WTC11 (cell line): ENCODE measurements at regions not wholly inside any gene's neighbourhood (a gene's known extent, or its start where the extent isn't known, plus 50 kb on each side); places are given as distances from the start of the nearest gene placed in this dataset.
"Not testable (repeated sequence)": the region's sequence is repeated elsewhere in the genome, so short reads cannot be mapped to it uniquely, and the experiment has no call there.

Experiments
- ATAC-seq: fragments of 200-7000 bp; cut with Tn5 transposase; 2 replicates; pipeline ENCODE4 v1.10.0; 2021; ENCODE audit warnings: mild to moderate bottlenecking, moderate library complexity
- CTCF ChIA-PET: fragments of 300-600 bp; sonication (Branson Sonifier 250); formaldehyde crosslinking; loops from one replicate; lab custom pipeline; 2021; ENCODE audit warnings: antibody characterized with exemption; lab: Charles Lee
- POLR2A ChIA-PET: fragments of 350-600 bp; sonication (Branson Sonifier 250); formaldehyde crosslinking; loops from one replicate; lab custom pipeline; 2021; ENCODE audit warnings: antibody characterized with exemption; lab: Charles Lee
- DNase-seq: peaks from one replicate; pipeline ENCODE4 v3.0.0; 2021; ENCODE audit warnings: low spot score
- H3K27ac Mint-ChIP-seq: 2 replicates; pipeline ENCODE4 v1.8.0; 2021; ENCODE audit warnings: mixed read lengths
- H3K27me3 Mint-ChIP-seq: 2 replicates; pipeline ENCODE4 v1.8.0; 2021; ENCODE audit warnings: low read depth, mild to moderate bottlenecking, moderate library complexity, mixed read lengths
- H3K36me3 Mint-ChIP-seq: 2 replicates; pipeline ENCODE4 v1.8.0; 2021; ENCODE audit warnings: mixed read lengths
- H3K4me1 Mint-ChIP-seq: 2 replicates; pipeline ENCODE4 v1.8.0; 2022; ENCODE audit warnings: mixed read lengths
- H3K4me3 Mint-ChIP-seq: 2 replicates; pipeline ENCODE4 v1.8.0; 2021; ENCODE audit warnings: mild to moderate bottlenecking, moderate library complexity, mixed read lengths
- H3K9me3 Mint-ChIP-seq: 2 replicates; pipeline ENCODE4 v1.8.0; 2021; ENCODE audit warnings: mixed read lengths
- E2F1 ChIP-seq: sonication (generic); formaldehyde crosslinking; IDR thresholded peaks from 2 replicates; pipeline ENCODE4 v1.8.0; 2022; ENCODE audit warnings: mild to moderate bottlenecking, missing genetic modification reagents
- ETV6 ChIP-seq: sonication (generic); formaldehyde crosslinking; IDR thresholded peaks from 2 replicates; pipeline ENCODE4 v1.8.1; 2022; ENCODE audit warnings: mild to moderate bottlenecking, missing genetic modification reagents
- GABPB1 ChIP-seq: sonication (generic); formaldehyde crosslinking; IDR thresholded peaks from 2 replicates; pipeline ENCODE4 v1.8.1; 2023; ENCODE audit warnings: mild to moderate bottlenecking, missing genetic modification reagents
- GTF2I ChIP-seq: fragments of 250-450 bp; sonication (Bioruptor Pico); conservative IDR thresholded peaks from 2 replicates; pipeline ENCODE4 v1.4.0; 2021; ENCODE audit warnings: mild to moderate bottlenecking
- NFYB ChIP-seq: sonication (generic); formaldehyde crosslinking; conservative IDR thresholded peaks from 2 replicates; pipeline ENCODE4 v1.8.0; 2022; ENCODE audit warnings: low read depth, missing genetic modification reagents
- ZNF281 ChIP-seq: sonication (generic); formaldehyde crosslinking; IDR thresholded peaks from 2 replicates; pipeline ENCODE4 v1.8.0; 2023; ENCODE audit warnings: mild to moderate bottlenecking, missing genetic modification reagents
- TF ChIP-seq, protein P1 (sequence below): sonication (generic); formaldehyde crosslinking; IDR thresholded peaks from 2 replicates; pipeline ENCODE4 v1.8.0; 2022; ENCODE audit warnings: missing genetic modification reagents
- TF ChIP-seq, protein P2 (sequence below): sonication (generic); formaldehyde crosslinking; IDR thresholded peaks from 2 replicates; pipeline ENCODE4 v1.8.1; 2022; ENCODE audit warnings: low read depth, missing genetic modification reagents, borderline replicate concordance
- TF ChIP-seq, protein P3 (sequence below): sonication (generic); formaldehyde crosslinking; conservative IDR thresholded peaks from 2 replicates; pipeline ENCODE4 v1.8.1; 2022; ENCODE audit warnings: mild to moderate bottlenecking, missing genetic modification reagents
- TF ChIP-seq, protein P4 (sequence below): sonication (generic); formaldehyde crosslinking; IDR thresholded peaks from 2 replicates; pipeline ENCODE4 v1.8.1; 2022; ENCODE audit warnings: mild to moderate bottlenecking, missing genetic modification reagents, moderate library complexity, borderline replicate concordance

DNA sequence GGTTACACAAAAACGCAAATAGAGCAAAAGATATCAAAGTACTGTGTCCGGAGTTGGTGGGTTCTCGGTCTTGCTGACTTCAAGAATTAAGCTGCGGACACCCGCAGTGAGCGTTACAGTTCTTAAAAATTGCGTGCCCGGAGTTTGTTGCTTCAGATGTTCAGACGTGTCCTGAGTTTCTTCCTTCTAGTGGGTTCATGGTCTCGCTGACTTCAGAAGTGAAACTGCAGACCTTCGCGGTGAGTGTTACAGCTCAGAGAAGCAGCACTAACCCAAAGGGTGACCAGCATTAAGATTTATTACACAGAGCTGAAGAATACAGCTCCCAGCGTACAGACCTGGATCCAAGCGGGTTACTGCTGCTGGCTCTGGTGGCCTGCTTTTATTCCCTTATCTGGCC, 125.7 kb upstream of the TWIST2 start:
- ChIA-PET CTCF (interaction anchor here (0.6 to 1.8 kb wide), 2 partner anchors 153 to 209 kb away, joined by 3 to 4 read pairs; no protein-coding TSS in a partner anchor), POLR2A (no interaction called here)
- Mint-ChIP-seq H3K27me3 (peaks cover 3% of the 10 kb centered on the region; the same call in 1 of the 2 replicates), H3K9me3 (peaks cover 25% of the 10 kb centered on the region), H3K36me3 (no peaks in the 10 kb centered on the region; the same call in 1 of the 2 replicates), H3K4me1 (no peaks in the 10 kb centered on the region), H3K27ac (no peak overlapping the region), H3K4me3 (no peak overlapping the region)
- TF ChIP-seq, protein P1, sequence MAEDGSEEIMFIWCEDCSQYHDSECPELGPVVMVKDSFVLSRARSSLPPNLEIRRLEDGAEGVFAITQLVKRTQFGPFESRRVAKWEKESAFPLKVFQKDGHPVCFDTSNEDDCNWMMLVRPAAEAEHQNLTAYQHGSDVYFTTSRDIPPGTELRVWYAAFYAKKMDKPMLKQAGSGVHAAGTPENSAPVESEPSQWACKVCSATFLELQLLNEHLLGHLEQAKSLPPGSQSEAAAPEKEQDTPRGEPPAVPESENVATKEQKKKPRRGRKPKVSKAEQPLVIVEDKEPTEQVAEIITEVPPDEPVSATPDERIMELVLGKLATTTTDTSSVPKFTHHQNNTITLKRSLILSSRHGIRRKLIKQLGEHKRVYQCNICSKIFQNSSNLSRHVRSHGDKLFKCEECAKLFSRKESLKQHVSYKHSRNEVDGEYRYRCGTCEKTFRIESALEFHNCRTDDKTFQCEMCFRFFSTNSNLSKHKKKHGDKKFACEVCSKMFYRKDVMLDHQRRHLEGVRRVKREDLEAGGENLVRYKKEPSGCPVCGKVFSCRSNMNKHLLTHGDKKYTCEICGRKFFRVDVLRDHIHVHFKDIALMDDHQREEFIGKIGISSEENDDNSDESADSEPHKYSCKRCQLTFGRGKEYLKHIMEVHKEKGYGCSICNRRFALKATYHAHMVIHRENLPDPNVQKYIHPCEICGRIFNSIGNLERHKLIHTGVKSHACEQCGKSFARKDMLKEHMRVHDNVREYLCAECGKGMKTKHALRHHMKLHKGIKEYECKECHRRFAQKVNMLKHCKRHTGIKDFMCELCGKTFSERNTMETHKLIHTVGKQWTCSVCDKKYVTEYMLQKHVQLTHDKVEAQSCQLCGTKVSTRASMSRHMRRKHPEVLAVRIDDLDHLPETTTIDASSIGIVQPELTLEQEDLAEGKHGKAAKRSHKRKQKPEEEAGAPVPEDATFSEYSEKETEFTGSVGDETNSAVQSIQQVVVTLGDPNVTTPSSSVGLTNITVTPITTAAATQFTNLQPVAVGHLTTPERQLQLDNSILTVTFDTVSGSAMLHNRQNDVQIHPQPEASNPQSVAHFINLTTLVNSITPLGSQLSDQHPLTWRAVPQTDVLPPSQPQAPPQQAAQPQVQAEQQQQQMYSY (CRISPR knock-in tag): no peak
- no peak for ATAC-seq
- no peak for DNase-seq

GRCh38 chr2:238722883-238723282, 125.0 kb upstream of the TWIST2 start:
- DNase-seq (no peak), ATAC-seq (no peak)
- Mint-ChIP-seq H3K9me3 (peaks cover 25% of the 10 kb centered on the region), H3K36me3 (no peaks in the 10 kb centered on the region; the same call in 1 of the 2 replicates), H3K27me3 (peaks cover 3% of the 10 kb centered on the region; the same call in 1 of the 2 replicates), H3K27ac (no peak overlapping the region), H3K4me3 (no peak overlapping the region), H3K4me1 (no peaks in the 10 kb centered on the region)
- no peak for TF ChIP-seq ETV6 (CRISPR knock-in tag)
- ChIA-PET CTCF (interaction anchor here (0.6 to 1.8 kb wide), 2 partner anchors 152 to 209 kb away, joined by 3 to 4 read pairs; no protein-coding TSS in a partner anchor), POLR2A (no interaction called here)

GRCh38 chr2:238723740-238724320, 124.1 kb upstream of the TWIST2 start:
- H3K4me3 Mint-ChIP-seq, POLR2A ChIA-PET, H3K27me3 Mint-ChIP-seq, ATAC-seq, H3K36me3 Mint-ChIP-seq, H3K4me1 Mint-ChIP-seq, DNase-seq, CTCF ChIA-PET, H3K27ac Mint-ChIP-seq: not testable (repeated sequence)
- peaks cover 25% of the 10 kb centered on the region for H3K9me3 Mint-ChIP-seq

DNA sequence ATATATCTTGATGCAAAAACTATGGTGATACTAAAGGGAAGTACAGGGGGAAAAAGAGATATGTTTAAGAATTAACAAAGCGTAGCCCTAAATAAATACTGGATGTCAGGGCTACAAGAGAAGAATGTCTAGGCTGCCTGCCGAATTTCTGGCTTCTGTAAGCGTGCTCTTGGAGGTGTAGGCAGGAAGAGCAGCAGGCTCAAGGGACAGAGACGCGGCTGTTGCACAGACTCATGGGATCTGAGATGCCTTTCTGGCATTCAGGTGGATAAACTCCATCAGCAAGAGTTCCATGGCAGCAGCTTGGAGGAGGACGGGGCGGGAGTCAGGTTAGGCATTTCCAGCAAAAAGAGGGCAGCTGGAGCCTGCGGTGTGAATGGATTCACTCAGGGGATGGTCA, 123.2 kb upstream of the TWIST2 start:
- H3K27ac Mint-ChIP-seq: no peak overlapping the region
- H3K27me3 Mint-ChIP-seq: peaks cover 3% of the 10 kb centered on the region; the same call in 1 of the 2 replicates
- no peak overlapping the region for H3K4me3 Mint-ChIP-seq
- TF ChIP-seq, protein P2, sequence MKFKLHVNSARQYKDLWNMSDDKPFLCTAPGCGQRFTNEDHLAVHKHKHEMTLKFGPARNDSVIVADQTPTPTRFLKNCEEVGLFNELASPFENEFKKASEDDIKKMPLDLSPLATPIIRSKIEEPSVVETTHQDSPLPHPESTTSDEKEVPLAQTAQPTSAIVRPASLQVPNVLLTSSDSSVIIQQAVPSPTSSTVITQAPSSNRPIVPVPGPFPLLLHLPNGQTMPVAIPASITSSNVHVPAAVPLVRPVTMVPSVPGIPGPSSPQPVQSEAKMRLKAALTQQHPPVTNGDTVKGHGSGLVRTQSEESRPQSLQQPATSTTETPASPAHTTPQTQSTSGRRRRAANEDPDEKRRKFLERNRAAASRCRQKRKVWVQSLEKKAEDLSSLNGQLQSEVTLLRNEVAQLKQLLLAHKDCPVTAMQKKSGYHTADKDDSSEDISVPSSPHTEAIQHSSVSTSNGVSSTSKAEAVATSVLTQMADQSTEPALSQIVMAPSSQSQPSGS (CRISPR knock-in tag): no peak
- TF ChIP-seq GTF2I: no peak
- TF ChIP-seq, protein P3, sequence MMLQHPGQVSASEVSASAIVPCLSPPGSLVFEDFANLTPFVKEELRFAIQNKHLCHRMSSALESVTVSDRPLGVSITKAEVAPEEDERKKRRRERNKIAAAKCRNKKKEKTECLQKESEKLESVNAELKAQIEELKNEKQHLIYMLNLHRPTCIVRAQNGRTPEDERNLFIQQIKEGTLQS (CRISPR knock-in tag): no peak
- TF ChIP-seq E2F1: no peak
- no peak for TF ChIP-seq GABPB1 (CRISPR knock-in tag)
- TF ChIP-seq NFYB (CRISPR knock-in tag): no peak
- TF ChIP-seq ZNF281 (CRISPR knock-in tag): no peak
- TF ChIP-seq, protein P4, sequence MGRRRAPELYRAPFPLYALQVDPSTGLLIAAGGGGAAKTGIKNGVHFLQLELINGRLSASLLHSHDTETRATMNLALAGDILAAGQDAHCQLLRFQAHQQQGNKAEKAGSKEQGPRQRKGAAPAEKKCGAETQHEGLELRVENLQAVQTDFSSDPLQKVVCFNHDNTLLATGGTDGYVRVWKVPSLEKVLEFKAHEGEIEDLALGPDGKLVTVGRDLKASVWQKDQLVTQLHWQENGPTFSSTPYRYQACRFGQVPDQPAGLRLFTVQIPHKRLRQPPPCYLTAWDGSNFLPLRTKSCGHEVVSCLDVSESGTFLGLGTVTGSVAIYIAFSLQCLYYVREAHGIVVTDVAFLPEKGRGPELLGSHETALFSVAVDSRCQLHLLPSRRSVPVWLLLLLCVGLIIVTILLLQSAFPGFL (CRISPR knock-in tag): no peak
- H3K9me3 Mint-ChIP-seq: peaks cover 25% of the 10 kb centered on the region
- H3K4me1 Mint-ChIP-seq: no peaks in the 10 kb centered on the region
- DNase-seq (no peak), ATAC-seq (no peak)
- H3K36me3 Mint-ChIP-seq: no peaks in the 10 kb centered on the region; the same call in 1 of the 2 replicates
- ChIA-PET CTCF (no interaction called here), POLR2A (no interaction called here)
